Femur (tissue), 1 donor: ENCODE measurements at regions not wholly inside any gene's neighbourhood (a gene's known extent, or its start where the extent isn't known, plus 50 kb on each side); places are given as distances from the start of the nearest gene placed in this dataset.
"Not testable (repeated sequence)": the region's sequence is repeated elsewhere in the genome, so short reads cannot be mapped to it uniquely, and the experiment has no call there.

Experiments
- DNase-seq: peaks from one replicate; pipeline ENCODE4 v3.0.0-alpha.2; 2017

DNA sequence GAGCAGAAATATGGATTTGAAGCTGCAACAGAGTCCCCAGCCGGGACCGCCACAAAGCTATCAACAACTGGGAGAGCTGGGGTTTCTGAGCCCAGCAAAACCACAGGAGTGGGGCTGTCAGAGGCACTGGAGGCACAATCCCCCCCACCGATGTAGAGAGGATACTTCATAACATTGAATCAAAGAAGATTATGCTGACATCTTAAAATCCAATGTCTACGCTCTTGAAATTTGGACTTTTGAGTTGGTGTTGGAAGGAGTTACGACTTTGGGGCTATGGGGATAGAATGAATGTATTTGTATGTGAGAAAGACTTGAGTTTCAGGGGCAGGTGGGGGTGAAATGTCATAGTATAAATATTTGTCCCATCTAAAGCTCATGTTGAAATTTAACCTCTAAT, 1121.6 kb upstream of the CDH8 start:
- no peak for DNase-seq

DNA sequence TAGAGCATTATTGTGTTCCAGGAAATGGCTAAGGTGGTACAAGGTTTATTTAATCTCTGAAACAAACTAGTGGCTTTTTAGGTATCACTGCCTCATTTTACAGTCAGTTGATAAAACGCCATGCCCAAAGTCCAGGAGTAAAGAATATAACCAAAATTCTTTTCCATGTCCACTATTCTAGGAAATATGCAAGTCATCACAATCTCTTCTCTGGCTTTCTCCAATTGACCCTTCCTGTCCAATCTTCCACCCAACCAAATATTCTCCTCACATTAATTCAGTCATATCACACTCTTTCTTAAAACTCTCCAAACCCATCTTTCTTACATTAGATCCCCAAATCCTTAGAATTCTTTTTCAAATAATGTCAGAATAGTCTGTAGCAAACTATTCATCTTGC, 1110.0 kb upstream of the CDH8 start:
- DNase-seq: no peak

DNA sequence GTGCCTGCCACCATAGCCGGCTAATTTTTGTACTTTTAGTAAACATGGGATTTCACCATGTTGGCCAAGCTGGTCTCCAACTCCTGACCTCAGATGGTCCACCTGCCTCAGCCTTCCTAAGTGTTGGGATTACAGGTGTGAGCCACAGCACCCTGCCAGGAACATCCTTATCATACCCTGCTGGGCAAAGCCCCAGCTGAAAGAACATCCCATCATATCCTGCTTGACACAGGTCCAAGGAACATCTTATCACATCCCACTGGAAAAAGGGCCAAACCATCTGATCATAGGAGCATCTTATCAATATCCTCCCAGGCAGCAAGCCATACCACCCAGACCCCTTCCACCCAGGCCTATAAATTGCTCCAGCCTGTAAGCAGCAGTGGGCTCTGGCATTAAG, 1109.2 kb upstream of the CDH8 start:
- no peak for DNase-seq

DNA sequence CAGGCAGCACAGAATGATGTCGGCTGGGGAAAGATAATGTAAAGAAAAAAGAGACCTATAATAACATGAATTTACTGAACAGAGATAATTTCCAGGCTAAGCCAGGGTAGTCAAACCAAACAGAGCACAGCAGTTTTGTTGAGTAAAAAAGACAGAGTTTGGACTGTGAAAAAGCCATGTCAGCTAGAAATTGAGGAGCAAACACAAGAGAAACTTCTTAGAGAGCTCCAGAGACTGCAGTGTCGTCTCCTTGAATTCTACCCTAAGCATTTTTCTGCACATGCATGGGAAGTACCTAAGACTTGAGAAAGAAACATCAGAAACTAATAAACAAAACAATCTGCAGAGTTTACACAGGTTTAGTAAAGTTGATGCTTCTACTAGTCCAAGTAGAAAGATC, 1098.8 kb upstream of the CDH8 start:
- DNase-seq: no peak

DNA sequence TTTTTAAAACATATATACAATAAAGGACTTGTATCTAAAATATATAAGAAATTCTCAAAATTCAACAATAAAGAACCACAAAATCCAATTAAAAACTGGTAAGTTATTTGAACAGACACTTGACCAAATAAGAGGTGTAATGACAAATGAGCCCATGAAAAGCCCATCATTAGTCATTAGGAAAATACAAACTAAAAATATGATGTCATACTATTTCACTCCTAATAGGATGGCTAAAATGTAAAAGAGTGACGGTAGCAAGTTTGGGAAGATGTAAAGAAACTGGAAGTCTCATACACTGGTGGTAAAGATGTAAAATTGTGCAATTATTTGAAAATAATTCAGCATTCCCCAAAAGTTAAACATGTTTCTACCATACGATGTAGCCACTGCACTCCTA, 1095.3 kb upstream of the CDH8 start:
- no peak for DNase-seq

DNA sequence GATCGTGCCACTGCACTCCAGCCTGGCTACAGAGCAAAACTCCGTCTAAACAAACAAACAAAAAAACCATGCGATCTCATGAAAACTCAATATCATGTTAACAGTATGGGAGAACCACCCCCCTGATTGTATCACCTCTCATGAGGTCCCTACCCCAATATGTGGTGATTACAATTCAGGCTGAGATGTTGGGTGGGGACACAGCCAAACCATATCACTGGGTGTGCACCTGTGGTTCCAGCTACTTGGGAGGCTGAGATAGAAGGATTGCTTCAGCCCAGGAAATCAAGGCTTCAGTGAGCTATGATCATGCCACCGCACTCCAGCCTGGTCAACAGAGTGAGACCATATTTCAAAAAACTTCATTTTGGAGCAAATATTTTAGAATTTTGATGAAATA, 1094.7 kb upstream of the CDH8 start:
- DNase-seq: no peak

DNA sequence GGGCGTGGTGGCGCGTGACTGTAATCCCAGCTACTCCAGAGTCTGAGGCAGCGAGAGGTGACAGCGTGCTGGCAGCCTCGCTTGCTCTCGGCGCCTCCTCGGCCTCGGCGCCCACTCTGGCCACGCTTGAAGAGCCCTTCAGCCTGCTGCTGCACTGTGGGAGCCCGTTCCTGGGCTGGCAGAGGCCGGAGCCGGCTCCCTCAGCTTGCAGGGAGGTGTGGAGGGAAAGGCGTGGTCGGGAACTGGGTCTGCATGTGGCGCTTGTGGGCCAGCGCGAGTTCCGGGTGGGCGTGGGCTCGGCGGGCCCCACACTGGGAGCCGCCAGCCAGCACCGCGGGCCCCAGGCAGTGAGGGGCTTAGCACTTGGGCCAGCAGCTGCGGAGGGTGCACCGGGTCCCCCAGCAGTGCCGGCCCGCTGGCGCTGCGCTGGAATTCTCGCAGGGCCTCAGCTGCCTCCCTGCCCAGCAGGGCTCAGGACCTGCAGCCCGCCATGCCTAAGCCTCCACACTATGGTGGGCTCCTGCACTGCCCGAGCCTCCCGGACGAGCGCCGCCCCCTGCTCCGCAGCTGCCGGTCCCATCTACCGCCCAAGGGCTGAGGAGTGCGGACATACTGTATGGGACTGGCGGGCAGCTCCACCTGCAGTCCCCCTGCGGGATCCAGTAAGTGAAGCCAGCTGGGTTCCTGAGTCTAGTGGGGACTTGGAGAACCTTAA, 1093.3 kb upstream of the CDH8 start:
- no peak for DNase-seq

DNA sequence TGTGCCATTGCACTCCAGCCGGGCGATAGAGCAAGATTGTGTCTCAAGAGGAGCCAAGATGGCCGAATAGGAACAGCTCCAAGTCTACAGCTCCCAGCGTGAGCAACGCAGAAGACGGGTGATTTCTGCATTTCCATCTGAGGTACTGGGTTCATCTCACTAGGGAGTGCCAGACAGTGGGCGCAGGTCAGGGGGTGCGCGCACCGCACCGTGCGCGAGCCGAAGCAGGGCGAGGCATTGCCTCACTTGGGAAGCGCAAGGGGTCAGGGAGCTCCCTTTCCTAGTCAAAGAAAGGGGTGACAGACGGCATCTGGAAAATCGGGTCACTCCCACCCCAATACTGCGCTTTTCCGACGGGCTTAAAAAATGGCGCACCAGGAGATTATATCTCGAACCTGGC, 1083.7 kb upstream of the CDH8 start:
- not testable (repeated sequence) for DNase-seq

DNA sequence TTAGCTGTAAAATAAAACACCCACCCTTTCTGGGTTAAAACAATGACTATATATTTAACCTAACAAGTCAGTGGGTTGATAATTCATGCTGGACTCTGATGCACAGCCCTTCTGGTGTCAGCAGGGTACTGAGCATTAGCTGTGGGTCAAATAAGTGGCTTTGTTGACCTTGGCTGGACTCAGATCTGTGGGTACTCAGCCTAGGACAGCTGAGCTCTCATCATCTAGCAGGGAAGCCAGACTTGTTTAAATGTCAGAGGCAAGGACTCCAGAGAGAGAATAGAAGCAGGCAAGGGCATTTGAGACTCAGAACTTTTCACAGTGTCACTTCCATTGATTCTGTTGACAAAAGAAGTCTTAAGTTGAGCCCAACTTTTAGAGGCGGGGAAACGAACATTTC, 1063.8 kb upstream of the CDH8 start:
- DNase-seq: no peak

DNA sequence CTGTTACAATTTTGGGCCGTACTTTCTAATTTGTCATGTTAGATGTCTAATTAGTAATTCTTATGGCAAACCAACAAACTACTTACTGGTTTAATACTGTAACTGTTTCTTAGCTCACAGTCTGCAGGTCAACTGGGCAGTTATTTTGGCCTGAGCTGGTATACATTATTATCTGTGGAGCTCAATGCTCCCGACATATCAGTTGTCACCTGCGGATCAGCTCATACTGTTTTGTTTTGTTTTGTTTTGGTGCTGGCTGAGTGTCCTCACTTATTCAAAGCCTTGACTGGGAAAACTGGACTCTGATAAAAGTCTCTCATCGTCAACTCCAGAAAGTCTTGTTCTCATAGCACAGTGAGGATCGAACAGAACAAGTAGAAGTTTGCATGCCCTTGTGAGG, 1060.6 kb upstream of the CDH8 start:
- DNase-seq: no peak

DNA sequence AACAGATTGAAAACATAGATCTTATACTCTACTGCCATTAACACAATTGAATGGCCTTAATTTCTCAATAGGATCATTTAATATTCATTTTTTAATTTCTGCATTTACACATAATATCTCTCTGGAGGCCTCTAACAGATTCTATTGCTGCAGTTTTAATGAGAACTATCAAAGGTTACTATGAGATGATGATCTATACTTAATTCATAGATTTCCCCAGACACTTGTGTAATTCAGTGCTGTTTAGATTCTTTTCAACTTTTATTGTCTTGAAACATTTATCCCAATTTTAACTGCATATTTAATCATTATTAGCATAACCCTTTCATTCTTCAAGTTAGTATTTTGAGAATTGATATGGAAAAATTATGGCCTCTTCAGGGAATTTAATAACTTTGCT, 1056.5 kb upstream of the CDH8 start:
- DNase-seq: no peak

DNA sequence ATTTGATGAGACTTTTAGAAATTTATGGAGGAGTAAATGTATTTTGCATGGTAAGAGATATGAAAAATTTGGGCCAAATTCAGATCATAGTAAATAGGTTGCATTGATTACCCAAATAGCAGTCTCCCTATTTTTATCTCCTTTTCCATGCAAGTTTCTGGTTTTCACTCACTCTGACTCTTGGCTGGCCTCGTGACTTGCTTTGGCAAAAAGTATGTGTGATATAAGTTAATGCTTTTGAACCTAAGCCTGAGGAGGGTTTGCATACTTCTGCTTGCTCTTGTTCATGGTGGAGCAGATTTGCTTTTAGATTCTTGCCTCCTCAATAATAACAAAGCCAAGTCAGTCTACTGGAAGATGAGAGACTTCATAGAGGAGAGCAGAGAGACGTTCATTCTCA, 1045.9 kb upstream of the CDH8 start:
- DNase-seq: no peak

DNA sequence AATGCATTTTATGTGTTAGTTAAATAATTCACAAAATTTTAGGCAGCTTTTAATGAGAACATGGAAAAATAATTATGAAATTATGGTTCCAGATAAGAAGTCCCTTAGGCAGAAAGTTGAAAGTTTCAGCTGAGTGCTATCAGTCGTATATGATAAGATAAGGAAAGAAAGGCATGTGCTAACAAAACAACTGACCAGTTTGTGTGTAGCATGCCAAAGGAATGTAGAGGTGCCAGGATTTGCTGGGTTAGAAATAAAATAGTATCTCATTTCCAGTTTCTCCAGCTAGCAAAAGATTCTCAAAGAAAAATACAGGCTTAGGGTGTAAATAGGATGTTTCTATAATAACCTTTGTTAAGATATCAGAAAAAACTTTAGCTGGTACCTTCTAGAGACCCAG, 1044.5 kb upstream of the CDH8 start:
- no peak for DNase-seq

DNA sequence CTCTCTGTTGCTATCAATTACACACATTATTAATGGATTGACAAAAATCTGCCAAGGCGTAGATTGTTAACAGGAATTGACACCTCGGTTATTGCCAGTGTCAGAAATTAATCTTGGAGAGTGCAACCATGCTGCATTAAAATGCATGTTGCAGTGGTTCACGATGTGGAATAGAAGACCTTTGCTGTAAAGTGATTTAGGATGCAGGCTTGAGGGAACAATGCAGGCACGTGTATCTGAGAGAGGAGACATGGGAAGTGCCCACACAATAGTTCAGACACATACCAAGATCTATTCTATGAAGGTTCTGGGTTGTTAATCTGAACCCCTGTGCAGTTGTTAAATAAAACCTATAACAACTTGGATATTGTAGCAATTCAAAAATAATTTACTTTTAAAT, 1032.8 kb upstream of the CDH8 start:
- no peak for DNase-seq

DNA sequence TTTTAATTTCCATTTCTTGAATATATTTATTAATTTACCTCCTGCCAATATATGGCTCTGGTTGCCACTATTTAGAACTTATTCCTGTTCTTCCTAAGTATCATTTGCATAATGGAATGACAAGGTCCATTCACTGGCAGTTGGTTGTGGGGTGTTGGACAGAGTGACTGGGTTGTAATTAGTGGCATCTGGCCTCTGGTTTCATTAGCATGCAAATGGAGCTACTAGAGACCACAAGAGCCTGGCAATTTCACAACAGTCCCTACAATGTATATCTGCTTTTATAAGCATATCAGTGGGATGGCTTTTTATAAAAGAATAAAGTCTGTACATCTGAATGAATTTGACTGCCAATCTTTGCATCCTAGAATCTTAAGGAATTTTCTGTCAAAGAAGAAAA, 1030.9 kb upstream of the CDH8 start:
- no peak for DNase-seq

DNA sequence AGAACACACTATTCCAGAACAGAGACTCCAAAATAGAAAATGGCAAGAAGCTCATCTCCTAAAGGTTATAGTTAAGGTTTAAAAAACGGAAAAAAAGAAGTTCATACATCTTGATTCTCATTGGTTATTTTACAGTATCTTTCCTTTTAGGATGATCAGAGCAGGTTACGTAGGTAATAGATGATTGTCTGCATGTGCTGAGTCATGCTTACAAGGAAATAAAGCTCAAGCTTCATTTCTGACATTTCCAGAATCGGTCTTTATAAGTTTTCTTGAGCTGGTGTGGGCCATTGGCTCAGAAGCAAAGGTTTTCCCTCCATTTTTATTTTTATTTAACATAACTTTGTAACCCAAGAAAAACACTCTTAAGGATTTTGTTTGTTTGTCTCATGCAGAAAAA, 1030.3 kb upstream of the CDH8 start:
- DNase-seq: no peak

DNA sequence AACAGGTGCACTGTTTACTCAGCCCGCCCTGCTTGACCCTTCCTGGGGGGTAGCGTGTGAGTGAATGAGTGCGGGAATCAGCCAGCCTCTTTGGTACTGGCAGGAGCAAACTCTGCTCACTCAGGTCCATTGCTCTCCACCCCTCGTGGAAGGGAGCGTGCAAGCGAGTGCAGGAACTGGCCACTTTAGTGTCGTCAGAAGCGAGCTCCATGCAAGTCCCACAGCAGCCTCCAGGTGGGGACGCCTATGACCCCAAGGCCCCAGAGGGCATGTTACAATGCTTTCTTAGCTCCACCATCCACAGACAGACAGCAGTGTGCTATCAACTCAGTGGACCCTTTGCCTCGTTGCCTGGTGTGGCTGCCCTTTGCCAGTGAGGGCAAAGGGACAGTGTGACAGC, 1025.1 kb upstream of the CDH8 start:
- DNase-seq: no peak

DNA sequence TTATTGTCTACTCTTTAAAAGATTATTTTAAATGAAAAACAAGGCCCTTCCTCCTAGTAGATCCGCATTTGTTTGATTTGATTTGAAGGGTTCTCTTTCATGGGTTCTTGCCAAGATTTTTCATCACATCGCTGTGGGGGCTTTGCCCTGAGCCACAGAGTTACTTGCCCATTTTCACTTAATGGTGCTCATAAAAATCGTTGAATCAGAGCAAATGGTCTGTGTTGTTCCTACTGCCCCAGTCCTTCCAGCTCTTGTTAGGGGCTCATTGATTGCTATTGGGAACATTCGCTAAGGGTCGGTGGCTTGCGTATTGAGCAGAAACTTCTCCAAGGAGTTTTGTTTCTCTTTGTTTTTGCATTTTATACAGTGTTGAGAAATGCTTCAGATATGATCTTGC, 1023.4 kb upstream of the CDH8 start:
- no peak for DNase-seq

DNA sequence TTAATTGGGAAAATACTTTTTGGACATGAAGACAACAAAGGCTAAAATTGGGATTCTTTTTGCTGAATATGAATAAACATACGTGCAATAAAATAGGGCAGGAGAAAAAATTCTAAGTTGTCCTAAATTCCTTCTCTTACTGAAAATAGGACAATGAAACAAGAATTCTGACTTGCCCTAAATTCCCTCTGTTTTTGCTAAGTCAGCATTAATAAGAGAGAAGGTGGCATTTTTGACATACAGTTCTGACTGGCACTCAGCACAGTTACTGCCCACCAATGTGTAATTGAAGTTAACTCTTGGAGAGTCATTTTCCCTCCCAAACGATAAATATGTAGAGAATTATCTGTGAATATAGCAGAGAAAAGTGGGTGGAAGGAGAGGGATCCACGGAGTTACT, 1021.1 kb upstream of the CDH8 start:
- no peak for DNase-seq

DNA sequence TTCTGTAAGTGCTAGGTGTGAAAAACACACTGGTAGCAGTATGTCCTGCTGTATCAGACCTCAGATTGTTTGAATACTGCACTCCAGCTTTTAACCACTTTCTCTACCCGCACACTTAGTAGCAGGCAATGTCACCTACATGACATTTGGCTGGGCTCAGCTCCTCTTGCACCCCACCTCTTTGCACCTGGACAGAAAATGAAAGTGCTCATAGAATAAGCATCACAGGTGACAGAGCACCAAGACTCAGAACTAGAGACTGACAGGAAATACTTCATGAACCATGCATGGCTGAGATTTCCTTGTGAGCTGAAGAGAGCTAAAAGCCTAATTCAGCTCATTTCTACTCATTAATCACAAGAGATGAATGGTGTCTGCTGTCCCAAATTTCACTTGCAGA, 1014.2 kb upstream of the CDH8 start:
- no peak for DNase-seq

DNA sequence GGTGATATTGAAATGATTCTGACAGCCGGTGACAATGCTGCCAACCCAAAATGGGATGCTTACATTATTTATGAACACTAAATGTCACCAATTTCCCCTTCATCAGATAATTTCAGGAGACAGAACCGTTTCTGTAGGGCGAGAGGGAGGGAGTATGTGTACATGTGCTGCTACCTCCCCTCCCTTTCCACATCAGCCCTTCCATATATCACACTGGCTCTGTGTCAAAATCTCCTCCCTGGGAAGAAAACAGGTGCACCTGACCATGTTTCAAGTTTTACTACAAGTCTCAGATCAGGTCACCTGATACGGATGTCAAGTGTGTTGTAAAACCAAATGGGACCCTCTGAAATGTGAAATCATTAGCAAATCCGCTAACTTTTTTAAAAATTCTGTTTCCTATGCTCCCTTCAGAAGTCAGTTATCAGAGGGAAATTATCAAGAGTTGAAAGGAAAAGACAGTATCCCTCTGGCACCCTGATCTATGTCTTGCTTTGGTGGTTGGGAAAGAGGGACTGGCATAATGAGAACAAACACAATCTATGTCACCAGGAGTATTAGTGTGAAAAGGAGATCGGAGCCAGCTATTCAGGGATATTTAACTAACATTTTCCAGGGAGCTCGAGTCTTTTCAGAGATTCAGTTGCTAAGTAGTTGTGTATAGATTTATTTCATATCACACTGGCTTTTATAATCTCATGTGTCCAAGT, 1002.3 kb upstream of the CDH8 start:
- no peak for DNase-seq

DNA sequence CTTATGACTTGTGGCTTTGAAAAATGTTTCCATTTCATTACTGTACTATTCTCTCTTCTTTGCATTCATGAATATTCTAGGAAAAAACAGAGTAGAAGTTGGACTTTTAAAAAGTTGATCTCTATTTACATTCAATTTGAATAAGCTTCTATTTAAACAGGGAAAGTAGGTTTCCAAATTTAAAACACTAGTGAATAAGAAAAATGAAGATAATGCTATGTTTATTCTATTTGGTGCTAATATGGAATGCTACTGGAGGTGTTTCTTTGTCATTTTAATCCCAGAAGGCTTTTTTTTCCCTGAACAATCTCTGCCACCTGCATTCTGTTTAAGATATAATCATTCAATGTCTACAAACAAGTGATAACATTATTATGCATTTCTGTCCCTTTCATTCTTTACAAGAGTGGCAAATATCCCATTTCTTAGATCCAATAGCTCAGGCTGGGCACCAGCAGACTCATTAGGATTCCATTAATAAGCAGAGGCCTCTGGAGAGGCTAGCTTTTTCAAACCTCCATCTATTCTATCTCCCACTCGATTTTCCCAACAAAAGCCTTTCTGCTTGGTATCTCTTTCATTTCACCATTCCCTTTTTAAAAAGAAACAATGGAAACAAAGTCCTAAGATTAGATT, 1001.6 kb upstream of the CDH8 start:
- no peak for DNase-seq

DNA sequence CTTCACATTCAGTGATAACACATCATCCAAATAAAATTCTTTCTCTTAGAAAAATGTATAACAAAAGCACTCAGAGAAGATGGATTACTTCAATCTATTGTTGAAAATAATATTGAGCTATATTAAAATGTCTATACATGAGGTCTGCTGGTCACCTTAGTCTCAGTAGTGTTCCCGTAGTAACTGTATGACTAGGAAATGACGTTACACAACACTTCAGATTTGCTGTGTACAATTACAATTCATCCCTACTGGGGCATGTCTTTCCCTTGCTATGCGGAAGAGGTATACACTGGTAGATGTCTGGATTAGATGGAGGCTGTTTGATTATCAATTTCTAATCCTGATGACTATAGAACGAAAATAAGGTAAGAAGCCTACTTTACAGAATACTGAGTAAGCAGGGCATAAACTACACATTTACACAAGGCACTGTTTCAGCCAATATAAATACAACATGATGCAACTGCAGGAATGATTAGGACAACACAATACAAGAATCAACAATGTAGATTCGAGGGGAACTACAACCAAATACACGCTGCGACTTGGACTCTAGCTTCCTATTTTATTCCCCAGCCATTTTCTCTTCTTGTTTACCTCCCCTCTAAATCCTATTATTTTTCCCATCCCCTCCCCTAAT, 982.5 kb upstream of the CDH8 start:
- DNase-seq: no peak

DNA sequence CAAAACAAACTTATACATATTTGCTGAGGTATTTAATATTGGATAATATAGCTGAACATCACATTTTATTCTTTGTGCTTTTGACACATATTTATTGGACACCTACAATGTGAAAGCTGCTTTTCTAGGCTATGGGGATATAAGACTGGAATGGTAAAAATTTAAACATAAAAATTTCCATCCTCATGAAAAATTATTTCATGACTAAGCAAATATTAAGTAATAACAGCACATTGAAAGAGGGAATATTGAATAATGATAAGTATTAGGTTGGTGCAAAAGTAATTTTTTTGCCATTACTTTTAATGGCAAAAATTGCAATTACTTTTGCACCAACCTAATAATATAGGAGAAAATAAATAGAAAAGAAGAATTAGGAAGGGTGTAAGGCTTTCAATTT, 972.5 kb upstream of the CDH8 start:
- DNase-seq: no peak
